Activated T-helper 9 cell treated with anti-CD3 and anti-CD28 coated beads, Interleukin-2, amount 50 U/mL, for 16 hours (primary cell): ENCODE measurements at regions not wholly inside any gene's neighbourhood (a gene's known extent, or its start where the extent isn't known, plus 50 kb on each side); places are given as distances from the start of the nearest gene placed in this dataset.

Experiments
- DNase-seq: peaks from one replicate; pipeline ENCODE4 v3.0.0-alpha.2; 2020; ENCODE audit warnings: low read depth

DNA sequence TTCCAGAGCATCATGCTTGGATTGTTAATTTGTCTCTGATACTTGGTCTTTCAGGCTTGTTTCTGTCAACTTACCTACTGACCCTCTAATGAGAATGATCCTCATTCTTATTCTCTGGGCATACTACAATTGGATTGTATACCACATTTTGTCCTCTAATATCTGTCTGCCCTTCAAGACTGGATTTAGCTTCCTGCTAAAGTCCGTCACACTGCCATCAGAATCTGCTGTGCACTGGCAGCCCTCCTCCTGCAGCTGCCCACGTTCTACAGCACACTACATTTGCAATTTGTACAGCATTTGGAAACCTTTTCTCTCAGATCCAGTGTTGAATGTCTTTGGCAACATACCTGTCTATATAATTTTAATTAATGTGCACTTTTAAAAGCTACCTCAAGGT is 183.1 kb downstream of the ZNF330 start:
- no peak for DNase-seq

- no peak for DNase-seq
Measured at GRCh38 chr4:141406237-141406636, 185.5 kb downstream of the ZNF330 start.

DNA sequence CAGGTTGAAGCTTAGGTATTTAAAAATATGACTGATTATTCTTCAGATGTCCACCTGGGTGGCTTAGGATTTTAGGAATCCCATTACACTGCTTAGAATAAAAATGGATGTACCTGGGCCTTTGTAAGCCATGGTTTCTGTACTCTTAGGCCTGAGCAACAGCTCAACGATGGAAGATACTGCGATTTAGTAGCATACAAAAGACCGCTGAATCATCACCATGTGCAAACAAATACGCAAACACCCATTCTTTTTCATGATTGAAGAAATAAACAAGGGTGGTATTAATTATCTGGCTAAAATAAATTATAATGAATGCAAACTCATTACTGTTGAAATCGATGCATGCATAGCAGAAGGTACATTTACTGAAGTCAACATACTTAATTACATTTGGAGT is 188.9 kb downstream of the ZNF330 start:
- no peak for DNase-seq

DNA sequence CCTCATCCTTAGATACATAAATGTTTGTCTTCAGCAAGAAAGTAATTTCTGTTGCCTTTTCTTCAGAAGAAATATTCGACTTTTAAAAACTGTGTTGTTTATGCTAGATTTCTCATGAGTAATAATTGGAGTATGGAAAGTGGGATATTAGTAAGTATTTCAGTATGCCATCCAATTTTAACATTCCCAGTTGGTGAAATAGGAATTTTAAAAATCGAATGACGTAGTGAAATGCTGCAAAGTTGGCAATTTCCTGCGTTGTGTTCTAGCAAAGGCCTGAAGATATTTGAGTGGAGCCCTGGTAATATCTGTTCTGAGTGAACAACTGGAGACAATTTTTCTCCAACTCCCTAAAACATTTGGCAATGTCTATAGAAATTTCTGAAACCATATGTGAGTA is 190.1 kb downstream of the ZNF330 start:
- DNase-seq, result no peak

DNA sequence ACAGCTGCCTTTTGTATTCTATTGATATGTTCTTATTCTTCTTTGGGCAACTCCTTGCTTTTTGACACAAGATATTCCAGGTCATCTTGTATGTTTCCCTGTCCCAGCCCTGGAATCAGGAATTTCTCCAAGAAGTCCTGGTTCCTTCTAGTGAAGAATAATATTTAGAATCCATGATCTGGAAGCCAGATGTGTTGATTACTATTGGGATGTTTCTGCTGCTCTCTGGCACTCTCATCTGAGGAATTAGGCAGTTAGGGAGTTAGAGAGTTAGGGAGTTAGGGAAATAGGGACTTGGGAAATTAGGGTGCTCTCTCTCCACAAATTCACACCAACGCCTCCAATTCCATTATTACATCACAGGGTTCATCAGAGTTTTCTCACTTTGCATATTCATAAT is 191.2 kb downstream of the ZNF330 start:
- no peak for DNase-seq

- DNase-seq, result no peak
Measured at GRCh38 chr4:141413366-141413765, 192.7 kb downstream of the ZNF330 start.

- DNase-seq, result no peak
Measured at GRCh38 chr4:141415651-141416050, 195.0 kb downstream of the ZNF330 start.

- no peak for DNase-seq
Measured at GRCh38 chr4:141416219-141416618, 195.5 kb downstream of the ZNF330 start.

GRCh38 chr4:141416677-141417363 is 196.1 kb downstream of the ZNF330 start:
- DNase-seq, result no peak

GRCh38 chr4:141417387-141417786 is 196.7 kb downstream of the ZNF330 start:
- DNase-seq, result no peak

DNA sequence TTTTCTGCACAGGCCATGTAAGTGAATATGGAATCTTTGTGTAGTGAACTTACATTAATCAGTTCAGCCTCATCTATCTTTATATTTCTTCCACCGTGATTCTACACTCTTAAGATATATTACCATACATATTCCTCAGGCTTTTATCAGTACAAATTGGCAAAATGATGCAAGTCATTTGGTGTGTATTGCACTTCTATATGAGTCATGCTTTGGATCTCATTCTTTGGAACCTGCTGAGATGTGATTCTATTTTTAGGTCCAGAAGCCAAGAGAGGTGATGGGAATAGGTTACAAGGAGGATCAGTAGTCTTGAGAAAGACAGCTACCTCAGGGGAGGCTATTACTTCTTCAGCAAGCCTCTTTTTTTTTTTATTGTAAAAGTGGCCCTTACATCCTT is 204.4 kb downstream of the ZNF330 start:
- DNase-seq, result no peak

DNA sequence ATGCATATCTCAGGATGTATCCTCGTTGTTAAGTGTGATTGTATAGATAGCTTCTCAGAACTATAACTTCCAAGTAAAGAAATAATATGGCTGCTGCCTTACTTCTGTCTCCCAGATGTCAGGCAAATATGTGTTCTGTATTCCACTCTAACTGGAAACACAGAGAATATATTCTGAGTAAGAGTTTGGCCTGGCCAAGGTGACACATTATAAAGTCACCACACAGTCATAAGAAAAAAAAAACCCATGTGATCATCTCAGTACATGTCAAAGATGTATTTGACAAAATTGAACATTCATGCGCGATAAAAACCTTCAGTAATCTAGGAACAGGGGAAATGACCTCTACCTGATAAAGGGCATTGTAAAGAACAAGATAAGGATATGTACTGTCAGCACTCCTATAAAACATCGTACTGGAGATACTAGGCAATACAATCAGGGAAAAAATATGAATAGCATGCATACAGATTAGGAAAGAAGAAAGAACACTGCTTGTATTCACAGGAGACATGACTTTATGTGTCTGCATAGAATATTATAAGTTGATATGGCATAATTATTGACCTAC is 207.1 kb downstream of the ZNF330 start:
- DNase-seq, result no peak

- no peak for DNase-seq
Measured at GRCh38 chr4:141429933-141430332, 206.4 kb upstream of the IL15 start.

- DNase-seq, result no peak
Measured at GRCh38 chr4:141430686-141431085, 205.7 kb upstream of the IL15 start.

- DNase-seq, result no peak
Measured at GRCh38 chr4:141432000-141432712, 204.2 kb upstream of the IL15 start.

GRCh38 chr4:141435446-141436225 is 200.7 kb upstream of the IL15 start:
- no peak for DNase-seq

- no peak for DNase-seq
Measured at GRCh38 chr4:141439223-141439622, 197.2 kb upstream of the IL15 start.

DNA sequence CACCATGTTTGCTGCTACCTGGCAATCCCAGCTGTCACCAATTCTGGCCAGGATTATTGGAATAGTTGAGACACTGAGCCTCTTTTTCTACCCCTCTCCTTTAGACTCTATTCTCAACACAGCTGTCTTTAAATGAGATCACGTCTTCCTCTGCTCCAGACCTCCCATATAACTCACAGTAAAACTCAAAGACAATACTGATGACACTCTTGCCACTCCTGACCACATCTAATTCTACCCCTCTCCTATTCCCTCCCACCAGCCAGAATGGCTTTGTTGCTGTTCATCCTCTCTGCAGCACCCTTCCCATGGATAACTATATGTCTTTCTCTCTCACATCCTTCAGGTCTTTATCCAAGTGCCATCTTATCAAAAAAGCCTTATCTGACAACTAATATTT is 188.6 kb upstream of the IL15 start:
- DNase-seq, result no peak

- no peak for DNase-seq
Measured at GRCh38 chr4:141448490-141448889, 187.9 kb upstream of the IL15 start.

GRCh38 chr4:141449927-141450326 is 186.5 kb upstream of the IL15 start:
- DNase-seq, result no peak

GRCh38 chr4:141455651-141456050 is 180.7 kb upstream of the IL15 start:
- DNase-seq, result no peak

DNA sequence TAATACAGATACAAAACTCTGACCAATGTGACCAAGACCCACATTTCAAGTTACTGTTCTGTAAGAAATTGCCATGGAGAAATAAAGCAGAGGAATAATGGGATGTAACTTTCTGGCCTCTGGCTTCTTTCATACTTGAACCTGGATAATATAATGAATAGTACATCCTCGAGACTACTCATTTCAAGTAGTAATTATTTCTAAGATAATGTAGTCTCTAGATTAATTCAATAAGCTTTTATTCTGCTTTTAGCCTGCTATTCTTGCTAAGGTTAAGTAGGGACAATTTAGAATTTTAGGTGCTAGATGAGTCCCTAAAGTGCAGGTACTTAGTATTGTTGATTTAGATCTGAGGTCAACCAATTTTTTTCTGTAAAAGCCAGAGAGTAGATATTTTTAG is 178.7 kb upstream of the IL15 start:
- DNase-seq, result no peak

DNA sequence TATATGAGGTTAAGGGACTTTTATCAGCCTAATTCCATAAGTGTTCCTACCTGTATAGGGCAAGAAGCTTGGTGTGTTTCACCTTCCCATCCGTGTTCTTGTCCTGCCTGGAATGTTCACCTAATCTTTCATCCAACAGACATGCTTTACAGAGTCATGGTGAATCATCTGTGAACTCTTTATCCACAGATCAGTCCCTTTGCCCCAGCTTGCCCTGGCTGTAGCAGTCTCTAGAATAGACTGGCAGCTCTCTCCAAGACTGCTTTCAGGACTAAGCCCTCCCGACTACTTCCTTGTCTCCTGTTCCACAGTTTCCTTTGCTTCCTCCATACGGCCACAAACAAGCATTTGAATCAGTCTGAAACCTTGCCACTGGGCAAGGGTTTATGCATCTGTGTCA is 177.9 kb upstream of the IL15 start:
- no peak for DNase-seq
